GM19372 (cell line): ENCODE measurements at regions not wholly inside any gene's neighbourhood (a gene's known extent, or its start where the extent isn't known, plus 50 kb on each side); places are given as distances from the start of the nearest gene placed in this dataset.
A peak's percentile ranks its signal among the peaks of the same experiment; 100 is the strongest.
"Not testable (repeated sequence)": the region's sequence is repeated elsewhere in the genome, so short reads cannot be mapped to it uniquely, and the experiment has no call there.

ENCODE experiments used
- ATAC-seq: cut with Tn5 transposase; IDR thresholded peaks from one replicate; pipeline ENCODE4 v1.9.1; 2021; ENCODE audit warnings: mild to moderate bottlenecking, low read depth, moderate library complexity; ENCODE audit not compliant: unreplicated experiment

GRCh38 chr10:52368725-52369124 is 54.6 kb downstream of the DKK1 start:
- no peak for ATAC-seq

GRCh38 chr10:52374207-52374606 is 60.1 kb downstream of the DKK1 start:
- ATAC-seq, result not testable (repeated sequence)

GRCh38 chr10:52376694-52377354 is 62.7 kb downstream of the DKK1 start:
- ATAC-seq, result no peak

- ATAC-seq, result no peak
Measured at GRCh38 chr10:52378124-52378523, 64.0 kb downstream of the DKK1 start.

GRCh38 chr10:52379287-52379686 is 65.2 kb downstream of the DKK1 start:
- no peak for ATAC-seq

GRCh38 chr10:52383088-52383487 is 69.0 kb downstream of the DKK1 start:
- no peak for ATAC-seq

- ATAC-seq, result no peak
Measured at GRCh38 chr10:52387744-52388143, 73.7 kb downstream of the DKK1 start.

GRCh38 chr10:52390388-52390787 is 76.3 kb downstream of the DKK1 start:
- no peak for ATAC-seq

GRCh38 chr10:52391927-52392602 is 78.0 kb downstream of the DKK1 start:
- no peak for ATAC-seq

- ATAC-seq, result no peak
Measured at GRCh38 chr10:52394246-52394645, 80.2 kb downstream of the DKK1 start.

GRCh38 chr10:52400562-52400961 is 86.5 kb downstream of the DKK1 start:
- no peak for ATAC-seq

GRCh38 chr10:52403801-52404200 is 89.7 kb downstream of the DKK1 start:
- not testable (repeated sequence) for ATAC-seq

GRCh38 chr10:52409195-52409594 is 95.1 kb downstream of the DKK1 start:
- ATAC-seq, result no peak

- ATAC-seq, result no peak
Measured at GRCh38 chr10:52409928-52410327, 95.8 kb downstream of the DKK1 start.

GRCh38 chr10:52410916-52411315 is 96.8 kb downstream of the DKK1 start:
- ATAC-seq, result no peak

GRCh38 chr10:52419281-52419680 is 105.2 kb downstream of the DKK1 start:
- ATAC-seq, result no peak

GRCh38 chr10:52420656-52421055 is 106.6 kb downstream of the DKK1 start:
- ATAC-seq, result no peak

GRCh38 chr10:52423369-52423768 is 109.3 kb downstream of the DKK1 start:
- no peak for ATAC-seq

GRCh38 chr10:52424341-52424740 is 110.3 kb downstream of the DKK1 start:
- no peak for ATAC-seq

GRCh38 chr10:52434734-52435133 is 120.7 kb downstream of the DKK1 start:
- no peak for ATAC-seq

GRCh38 chr10:52436664-52437063 is 122.6 kb downstream of the DKK1 start:
- no peak for ATAC-seq

- ATAC-seq, result peak; percentile 90
Measured at GRCh38 chr10:52437205-52437646, 123.1 kb downstream of the DKK1 start.
